ENCODE measurements at regions not wholly inside any gene's neighbourhood (a gene's known extent, or its start where the extent isn't known, plus 50 kb on each side); places are given as distances from the start of the nearest gene placed in this dataset.

DNA sequence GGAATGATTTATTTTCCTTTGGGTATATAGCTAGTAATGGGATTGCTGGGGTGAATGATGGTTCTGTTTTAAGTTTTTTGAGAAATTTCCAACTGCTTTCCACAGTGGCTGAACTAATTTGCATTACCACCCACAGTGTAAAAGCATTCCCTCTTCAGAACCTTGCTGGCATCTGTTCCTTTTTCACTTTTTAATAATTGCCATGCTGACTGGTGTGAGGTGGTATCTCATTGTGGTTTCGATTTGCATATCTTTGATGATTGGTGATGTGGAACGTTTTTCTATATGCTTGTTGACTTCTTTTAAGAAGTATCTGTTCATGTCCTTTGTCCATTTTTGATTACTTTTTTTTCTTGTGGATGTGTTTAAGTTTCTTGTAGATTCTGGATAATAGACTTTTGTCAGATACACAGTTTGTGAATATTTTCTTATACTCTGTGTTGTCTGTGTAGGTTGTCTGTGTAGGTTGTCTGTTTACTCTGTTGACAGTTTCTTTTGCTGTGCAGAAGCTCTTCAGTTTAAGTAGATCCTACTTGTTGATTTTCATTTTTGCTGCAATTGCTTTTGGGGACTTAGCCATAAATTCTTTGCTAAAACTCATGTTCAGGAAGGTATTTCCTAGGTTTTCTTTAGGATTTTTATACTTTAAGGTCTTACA is 291.8 kb upstream of the DDI1 start:
- DNase-seq (ENCODE audit: extremely low spot score, unreplicated experiment) = no peak
- Mint-ChIP-seq H3K9me3 (ENCODE audit: unreplicated experiment) (peaks cover 23% of the 10 kb centered on the region), H3K4me3 (ENCODE audit: unreplicated experiment) (no peak overlapping the region), H3K4me1 (ENCODE audit: unreplicated experiment) (peaks cover under 1% of the 10 kb centered on the region), H3K27me3 (ENCODE audit: unreplicated experiment) (no peaks in the 10 kb centered on the region), H3K27ac (ENCODE audit: unreplicated experiment) (no peak overlapping the region), H3K36me3 (ENCODE audit: unreplicated experiment) (peaks cover 4% of the 10 kb centered on the region)
- TF ChIP-seq, protein P1, sequence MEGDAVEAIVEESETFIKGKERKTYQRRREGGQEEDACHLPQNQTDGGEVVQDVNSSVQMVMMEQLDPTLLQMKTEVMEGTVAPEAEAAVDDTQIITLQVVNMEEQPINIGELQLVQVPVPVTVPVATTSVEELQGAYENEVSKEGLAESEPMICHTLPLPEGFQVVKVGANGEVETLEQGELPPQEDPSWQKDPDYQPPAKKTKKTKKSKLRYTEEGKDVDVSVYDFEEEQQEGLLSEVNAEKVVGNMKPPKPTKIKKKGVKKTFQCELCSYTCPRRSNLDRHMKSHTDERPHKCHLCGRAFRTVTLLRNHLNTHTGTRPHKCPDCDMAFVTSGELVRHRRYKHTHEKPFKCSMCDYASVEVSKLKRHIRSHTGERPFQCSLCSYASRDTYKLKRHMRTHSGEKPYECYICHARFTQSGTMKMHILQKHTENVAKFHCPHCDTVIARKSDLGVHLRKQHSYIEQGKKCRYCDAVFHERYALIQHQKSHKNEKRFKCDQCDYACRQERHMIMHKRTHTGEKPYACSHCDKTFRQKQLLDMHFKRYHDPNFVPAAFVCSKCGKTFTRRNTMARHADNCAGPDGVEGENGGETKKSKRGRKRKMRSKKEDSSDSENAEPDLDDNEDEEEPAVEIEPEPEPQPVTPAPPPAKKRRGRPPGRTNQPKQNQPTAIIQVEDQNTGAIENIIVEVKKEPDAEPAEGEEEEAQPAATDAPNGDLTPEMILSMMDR (IDR thresholded peaks at IDR 0.05) = no peak

DNA sequence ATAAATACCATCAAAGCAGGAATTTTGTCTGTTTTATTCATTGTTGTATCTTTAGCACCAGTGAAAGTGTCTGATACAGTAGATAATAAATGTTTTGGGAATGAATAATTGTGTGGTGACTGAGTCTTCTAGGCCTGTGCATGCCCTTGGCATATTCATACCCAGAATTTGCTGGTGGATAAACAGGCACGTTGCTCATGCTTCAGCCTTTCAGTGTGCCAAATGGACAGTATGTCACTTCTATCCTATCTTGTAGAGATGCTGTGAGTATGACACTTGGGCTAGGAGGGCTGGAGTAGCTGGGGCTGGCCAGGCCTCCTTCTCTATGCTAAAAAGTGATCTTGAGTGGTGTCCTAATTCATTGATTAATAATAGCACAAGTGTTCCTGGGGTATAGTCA is 287.3 kb upstream of the DDI1 start:
- Mint-ChIP-seq H3K36me3 (ENCODE audit: unreplicated experiment) (peaks cover 4% of the 10 kb centered on the region), H3K4me1 (ENCODE audit: unreplicated experiment) (no peaks in the 10 kb centered on the region), H3K27ac (ENCODE audit: unreplicated experiment) (no peak overlapping the region), H3K4me3 (ENCODE audit: unreplicated experiment) (no peak overlapping the region), H3K27me3 (ENCODE audit: unreplicated experiment) (no peaks in the 10 kb centered on the region), H3K9me3 (ENCODE audit: unreplicated experiment) (peaks cover 23% of the 10 kb centered on the region)
- TF ChIP-seq, protein P1 (IDR thresholded peaks at IDR 0.05) = no peak
- DNase-seq (ENCODE audit: extremely low spot score, unreplicated experiment) = no peak

DNA sequence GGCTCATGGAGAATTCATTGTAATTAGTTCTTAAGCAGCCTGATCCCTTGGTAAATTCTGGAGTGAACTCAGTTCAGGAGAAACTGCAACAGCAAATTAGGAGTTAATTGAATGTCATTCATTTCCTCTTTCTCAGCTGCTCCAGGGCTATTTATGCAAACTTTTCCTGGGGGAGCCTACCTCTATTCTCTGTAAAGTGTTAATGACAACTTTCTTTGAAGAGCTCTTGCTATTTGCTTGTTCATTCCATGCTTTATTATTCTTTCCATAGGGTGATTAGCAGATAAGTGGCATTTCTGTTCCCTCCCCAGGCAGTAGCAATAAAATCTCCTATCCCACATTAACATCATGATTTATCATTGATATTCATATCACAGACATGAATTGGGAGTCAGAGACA is 267.6 kb upstream of the DDI1 start:
- Mint-ChIP-seq H3K27ac (ENCODE audit: unreplicated experiment) (no peak overlapping the region), H3K4me1 (ENCODE audit: unreplicated experiment) (peaks cover 6% of the 10 kb centered on the region), H3K9me3 (ENCODE audit: unreplicated experiment) (peaks cover 12% of the 10 kb centered on the region), H3K4me3 (ENCODE audit: unreplicated experiment) (no peak overlapping the region), H3K36me3 (ENCODE audit: unreplicated experiment) (no peaks in the 10 kb centered on the region), H3K27me3 (ENCODE audit: unreplicated experiment) (no peaks in the 10 kb centered on the region)
- TF ChIP-seq, protein P1 (IDR thresholded peaks at IDR 0.05) = no peak
- no peak for DNase-seq (ENCODE audit: extremely low spot score, unreplicated experiment)

DNA sequence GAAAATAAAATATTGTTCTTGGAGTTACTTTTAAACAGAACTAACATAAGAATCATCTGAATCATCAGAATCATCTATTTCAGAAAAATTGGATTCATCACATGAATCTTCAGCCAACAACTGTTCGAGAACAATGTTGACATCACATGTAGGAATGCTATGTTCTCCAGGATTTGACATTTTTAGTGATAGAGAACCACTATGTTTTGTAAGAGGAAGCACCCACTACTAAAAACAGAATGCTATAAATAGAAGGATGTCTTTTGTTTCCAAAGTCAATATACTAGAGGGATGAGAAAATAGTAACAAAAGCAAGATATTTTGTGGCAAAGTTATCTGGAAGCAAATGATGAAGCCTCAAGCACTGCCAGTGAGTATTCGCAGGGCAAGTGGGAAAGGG is 263.4 kb upstream of the DDI1 start:
- no peak for DNase-seq (ENCODE audit: extremely low spot score, unreplicated experiment)
- TF ChIP-seq, protein P1 (IDR thresholded peaks at IDR 0.05) = no peak
- no peaks in the 10 kb centered on the region for H3K9me3 Mint-ChIP-seq (ENCODE audit: unreplicated experiment)
- no peaks in the 10 kb centered on the region for H3K36me3 Mint-ChIP-seq (ENCODE audit: unreplicated experiment)
- no peak overlapping the region for H3K4me3 Mint-ChIP-seq (ENCODE audit: unreplicated experiment)
- H3K4me1 Mint-ChIP-seq (ENCODE audit: unreplicated experiment) = peaks cover 6% of the 10 kb centered on the region
- H3K27me3 Mint-ChIP-seq (ENCODE audit: unreplicated experiment) = no peaks in the 10 kb centered on the region
- H3K27ac Mint-ChIP-seq (ENCODE audit: unreplicated experiment) = no peak overlapping the region

DNA sequence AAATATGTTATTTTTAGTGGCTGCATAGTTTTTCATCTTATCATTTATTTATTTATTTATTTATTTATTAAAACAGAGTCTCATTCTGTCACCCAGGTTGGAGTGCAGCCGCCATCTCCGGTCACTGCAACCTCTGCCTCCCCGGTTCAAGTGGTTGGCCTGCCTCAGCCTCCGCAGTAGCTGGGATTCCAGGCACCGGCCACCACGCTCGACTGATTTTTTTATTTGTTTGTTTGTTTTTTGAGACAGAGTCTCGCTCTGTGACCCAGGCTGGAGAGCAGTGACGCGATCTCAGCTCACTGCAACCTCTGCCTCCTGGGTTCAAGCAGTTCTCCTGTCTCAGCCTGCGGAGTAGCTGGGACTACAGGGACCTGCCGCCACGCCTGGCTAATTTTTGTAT is 262.9 kb upstream of the DDI1 start:
- H3K4me1 Mint-ChIP-seq (ENCODE audit: unreplicated experiment) = peaks cover 6% of the 10 kb centered on the region
- H3K36me3 Mint-ChIP-seq (ENCODE audit: unreplicated experiment) = no peaks in the 10 kb centered on the region
- H3K4me3 Mint-ChIP-seq (ENCODE audit: unreplicated experiment) = no peak overlapping the region

More for the DNA sequence above, 262.9 kb upstream of the DDI1 start:
- Mint-ChIP-seq H3K27me3 (ENCODE audit: unreplicated experiment) (no peaks in the 10 kb centered on the region), H3K9me3 (ENCODE audit: unreplicated experiment) (no peaks in the 10 kb centered on the region), H3K27ac (ENCODE audit: unreplicated experiment) (no peak overlapping the region)
- TF ChIP-seq, protein P1 (IDR thresholded peaks at IDR 0.05) = no peak
- DNase-seq (ENCODE audit: extremely low spot score, unreplicated experiment) = no peak

Data from osteocyte (in vitro differentiated cells).